Ovary (tissue), 7 donors: ENCODE measurements at regions not wholly inside any gene's neighbourhood (a gene's known extent, or its start where the extent isn't known, plus 50 kb on each side); places are given as distances from the start of the nearest gene placed in this dataset.
"Not testable (repeated sequence)": the region's sequence is repeated elsewhere in the genome, so short reads cannot be mapped to it uniquely, and the experiment has no call there.

Experiments
- DNase-seq, 5 donors: peaks; one replicate each; pipeline ENCODE4 v3.0.0-alpha.2; 2019 to 2020
- H3K27ac ChIP-seq, 2 donors: fragments of 200-600 bp; one replicate each; pipeline versions ENCODE4 v1.5.1 to v1.8.0; 2019 to 2022
- H3K27me3 ChIP-seq: fragments of 200-600 bp; one replicate; pipeline ENCODE4 v1.8.0; 2022
- H3K36me3 ChIP-seq: fragments of 200-600 bp; sonication (generic); one replicate; pipeline ENCODE4 v1.5.1; 2019
- H3K4me1 ChIP-seq: one replicate; pipeline ENCODE4 v1.8.1; 2013; ENCODE audit warnings: mild to moderate bottlenecking, moderate library complexity; ENCODE audit not compliant: insufficient read depth
- H3K4me3 ChIP-seq: fragments of 200-600 bp; sonication (generic); one replicate; pipeline ENCODE4 v1.5.1; 2017
- H3K9me3 ChIP-seq, 2 donors: fragments of 200-600 bp in 1 of 2; sonication (generic) in 1 of 2; one replicate each; pipeline versions ENCODE4 v1.5.1 to v1.8.1; 2013 to 2019; ENCODE audit warnings: mild to moderate bottlenecking in 1 of 2, moderate library complexity in 1 of 2
- EP300 ChIP-seq: sonication (generic); formaldehyde crosslinking; IDR thresholded peaks from one replicate; pipeline ENCODE4 v1.6.1; 2017; ENCODE audit warnings: antibody characterized with exemption
- POLR2A ChIP-seq: fragments of 450-650 bp; IDR thresholded peaks from one replicate; pipeline ENCODE4 v1.6.1; 2017; ENCODE audit warnings: antibody characterized with exemption, mild to moderate bottlenecking, moderate library complexity
- WGBS, 3 donors: extraction: QIAGEN DNeasy Blood & Tissue Kit in 1 of 3; methylation state at CpG; one replicate each; pipeline versions ENCODE4 v1.1.5 to v1.1.7; 2013 to 2017; 5-methylcytosine and 5-hydroxymethylcytosine counted together
- intact Hi-C, 4 donors: fragments of 100-400 bp; cut with DNase I; formaldehyde crosslinking; loops; one replicate each; pipeline versions ENCODE4 v1.11.0 to v1.15.1; 2022 to 2023
- TF ChIP-seq, protein P1 (sequence below), 3 donors: fragments of 450-650 bp in 2 of 3; fragments of 200-600 bp in 1 of 3; IDR thresholded peaks; one replicate each; pipeline versions ENCODE4 v1.5.1 to v1.8.0; 2016 to 2022; ENCODE audit warnings: antibody characterized with exemption in 3 of 3, mild to moderate bottlenecking in 1 of 3
- donor health status: DM: no; HTN: no; CAD: no; lungs with moderate emphysema.
- donor health status: DM: no; HTN: no; CAD: no.
- donor health status: Bipolar disorder and iron deficiency.
- donor health status: DM: no; HTN: no; CAD: no.
- donor health status: DM: yes; HTN: yes; CAD: no.

DNA sequence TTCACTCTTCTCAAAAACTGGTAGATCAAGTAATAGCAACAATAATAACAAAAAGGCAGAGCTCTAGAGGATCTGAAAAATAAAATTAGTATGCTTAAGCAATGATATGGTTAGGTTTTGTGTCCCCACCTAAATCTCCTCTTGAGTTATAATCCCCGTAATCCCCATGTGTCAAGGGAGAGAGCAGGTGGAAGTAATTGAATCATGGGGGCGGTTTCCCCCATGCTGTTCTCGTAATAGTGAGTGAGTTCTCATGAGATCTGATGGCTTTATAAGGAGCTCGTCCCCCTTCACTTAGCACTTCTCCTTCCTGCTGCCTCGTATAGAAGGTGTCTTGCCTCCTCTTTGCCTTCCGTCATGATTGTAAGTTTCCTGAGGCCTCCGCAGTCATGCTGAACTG lies 60.2 kb upstream of the ABHD2 start:
- intact Hi-C loops = no loop called here

DNA sequence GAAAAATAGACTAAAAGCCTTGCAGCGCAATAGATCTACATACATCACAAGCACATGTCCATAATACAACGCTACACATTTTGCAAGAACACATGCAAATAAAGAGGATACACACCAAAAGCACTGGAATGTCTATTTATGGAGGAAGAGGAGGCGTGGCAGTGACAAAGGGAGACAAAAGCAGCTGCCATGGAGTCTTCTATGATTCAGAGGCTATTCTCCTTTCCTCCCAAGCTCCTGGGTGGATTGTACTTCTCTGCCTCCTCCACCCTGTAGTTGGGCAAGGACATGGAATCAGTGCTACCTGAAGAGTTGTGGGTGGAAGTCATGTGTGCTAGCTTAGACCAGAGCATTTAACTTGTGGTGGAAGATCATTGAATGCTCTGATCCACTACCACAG lies 57.9 kb upstream of the ABHD2 start:
- Histone ChIP-seq H3K36me3 (no peaks in the 10 kb centered on the region), H3K9me3 (no peaks in the 10 kb centered on the region), H3K27ac (no peak overlapping the region), H3K4me1 (no peaks in the 10 kb centered on the region), H3K4me3 (no peak overlapping the region), H3K27me3 (no peaks in the 10 kb centered on the region)
- WGBS, 3 donors = 89 to 92% (median 89%) methylated on average over 3 of the region's 3 CpGs
- DNase-seq = no peak
- intact Hi-C loops = no loop called here
- TF ChIP-seq POLR2A (no peak), EP300 (no peak)
- TF ChIP-seq, protein P1, sequence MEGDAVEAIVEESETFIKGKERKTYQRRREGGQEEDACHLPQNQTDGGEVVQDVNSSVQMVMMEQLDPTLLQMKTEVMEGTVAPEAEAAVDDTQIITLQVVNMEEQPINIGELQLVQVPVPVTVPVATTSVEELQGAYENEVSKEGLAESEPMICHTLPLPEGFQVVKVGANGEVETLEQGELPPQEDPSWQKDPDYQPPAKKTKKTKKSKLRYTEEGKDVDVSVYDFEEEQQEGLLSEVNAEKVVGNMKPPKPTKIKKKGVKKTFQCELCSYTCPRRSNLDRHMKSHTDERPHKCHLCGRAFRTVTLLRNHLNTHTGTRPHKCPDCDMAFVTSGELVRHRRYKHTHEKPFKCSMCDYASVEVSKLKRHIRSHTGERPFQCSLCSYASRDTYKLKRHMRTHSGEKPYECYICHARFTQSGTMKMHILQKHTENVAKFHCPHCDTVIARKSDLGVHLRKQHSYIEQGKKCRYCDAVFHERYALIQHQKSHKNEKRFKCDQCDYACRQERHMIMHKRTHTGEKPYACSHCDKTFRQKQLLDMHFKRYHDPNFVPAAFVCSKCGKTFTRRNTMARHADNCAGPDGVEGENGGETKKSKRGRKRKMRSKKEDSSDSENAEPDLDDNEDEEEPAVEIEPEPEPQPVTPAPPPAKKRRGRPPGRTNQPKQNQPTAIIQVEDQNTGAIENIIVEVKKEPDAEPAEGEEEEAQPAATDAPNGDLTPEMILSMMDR (IDR thresholded peaks at IDR 0.05) = no peak

More for the DNA sequence above, 60.2 kb upstream of the ABHD2 start:
- Histone ChIP-seq H3K4me3 (no peak overlapping the region), H3K27me3 (no peaks in the 10 kb centered on the region), H3K4me1 (no peaks in the 10 kb centered on the region), H3K9me3 (no peaks in the 10 kb centered on the region), H3K36me3 (no peaks in the 10 kb centered on the region), H3K27ac (no peak overlapping the region)
- TF ChIP-seq EP300 (no peak), POLR2A (no peak)
- 69 to 71% (median 70%) methylated on average over 7 of the region's 7 CpGs for WGBS, 3 donors
- no peak for DNase-seq

DNA sequence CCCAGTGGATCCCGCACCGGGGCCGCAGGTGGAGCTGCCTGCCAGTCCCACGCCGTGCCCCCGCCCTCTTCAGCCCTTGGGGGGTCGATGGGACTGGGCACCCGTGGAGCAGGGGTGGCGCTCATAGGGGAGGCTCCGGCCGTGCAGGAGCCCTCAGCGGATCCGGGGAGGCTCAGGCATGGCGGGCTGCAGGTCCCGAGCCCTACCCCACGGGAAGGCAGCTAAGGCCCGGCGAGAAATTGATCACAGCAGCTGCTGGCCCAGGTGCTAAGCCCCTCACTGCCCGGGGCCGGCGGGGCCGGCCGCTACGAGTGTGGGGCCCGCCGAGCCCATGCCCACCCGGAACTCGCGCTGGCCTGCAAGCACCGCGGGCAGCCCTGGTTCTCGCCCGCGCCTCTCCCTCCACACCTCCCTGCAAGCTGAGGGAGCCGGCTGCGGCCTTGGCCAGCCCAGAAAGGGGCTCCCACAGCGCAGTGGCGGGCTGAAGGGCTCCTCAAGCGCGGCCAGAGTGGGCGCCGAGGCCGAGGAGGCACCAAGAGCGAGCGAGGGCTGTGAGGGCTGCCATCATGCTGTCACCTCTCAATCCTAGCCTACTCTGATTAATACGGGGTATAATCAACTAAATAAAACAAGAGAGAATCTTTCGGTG lies 56.5 kb upstream of the ABHD2 start:
- DNase-seq, intact Hi-C loops, H3K27ac ChIP-seq, H3K9me3 ChIP-seq, H3K4me1 ChIP-seq, H3K4me3 ChIP-seq, H3K27me3 ChIP-seq, H3K36me3 ChIP-seq: not testable (repeated sequence)
- 95 to 96% (median 96%) methylated on average over 31 to 47 of the region's 47 CpGs for WGBS, 3 donors

DNA sequence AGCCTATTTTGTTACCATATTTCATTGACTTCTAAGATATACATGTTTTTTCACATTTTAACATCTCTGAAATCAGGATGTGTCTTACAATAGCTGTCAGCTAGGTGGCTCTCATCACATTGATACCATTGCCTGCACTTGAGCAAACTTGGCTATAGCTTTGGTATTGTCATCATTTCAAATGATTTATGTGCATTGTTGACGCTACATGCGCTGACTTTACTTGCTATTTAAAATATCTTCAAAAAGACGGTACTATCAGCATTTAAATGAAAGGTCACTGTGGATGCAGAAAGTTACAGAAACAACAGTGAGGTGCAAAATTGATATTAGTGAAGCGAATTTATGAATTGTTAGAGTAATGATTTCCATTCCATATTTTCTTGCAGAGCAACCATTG lies 54.0 kb upstream of the ABHD2 start:
- H3K27me3 ChIP-seq = no peaks in the 10 kb centered on the region
- no peaks in the 10 kb centered on the region for H3K4me1 ChIP-seq
- H3K4me3 ChIP-seq = no peak overlapping the region
- no peak for DNase-seq
- intact Hi-C loops = no loop called here
- no peaks in the 10 kb centered on the region for H3K36me3 ChIP-seq
- no peaks in the 10 kb centered on the region for H3K9me3 ChIP-seq
- H3K27ac ChIP-seq = no peak overlapping the region
- WGBS, 3 donors = 29 to 35% (median 34%) methylated on average over 4 of the region's 4 CpGs
- TF ChIP-seq EP300 (no peak), POLR2A (no peak)
- TF ChIP-seq, protein P1 (IDR thresholded peaks at IDR 0.05) = no peak

DNA sequence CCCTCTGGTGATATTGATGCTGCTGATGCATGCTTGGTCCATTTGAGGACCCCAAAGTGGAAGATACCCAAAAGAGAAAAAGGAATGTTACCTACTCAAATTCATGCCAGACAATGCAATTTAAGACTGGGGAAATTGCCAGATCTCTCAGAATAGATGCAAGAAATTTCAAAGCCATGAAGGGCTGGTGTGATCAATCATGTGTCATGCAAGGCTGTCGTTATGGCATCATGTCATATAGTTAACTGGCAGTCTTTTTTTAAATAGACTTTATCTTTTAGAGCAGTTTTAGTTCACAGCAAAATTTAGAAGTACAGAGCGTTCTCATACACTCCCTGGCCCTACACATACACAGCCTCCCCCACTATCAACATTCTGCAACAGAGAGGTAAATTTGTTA lies 53.1 kb upstream of the ABHD2 start:
- no peaks in the 10 kb centered on the region for H3K36me3 ChIP-seq
- intact Hi-C loops = no loop called here
- no peaks in the 10 kb centered on the region for H3K27me3 ChIP-seq
- DNase-seq = no peak
- WGBS, 3 donors = 58 to 76% (median 61%) methylated on average over 2 of the region's 2 CpGs
- TF ChIP-seq, protein P1 (IDR thresholded peaks at IDR 0.05) = no peak
- TF ChIP-seq EP300 (no peak), POLR2A (no peak)
- no peak overlapping the region for H3K4me3 ChIP-seq
- H3K27ac ChIP-seq = no peak overlapping the region
- H3K4me1 ChIP-seq = no peaks in the 10 kb centered on the region
- H3K9me3 ChIP-seq = no peaks in the 10 kb centered on the region
